GM19452 (cell line): ENCODE measurements at regions not wholly inside any gene's neighbourhood (a gene's known extent, or its start where the extent isn't known, plus 50 kb on each side); places are given as distances from the start of the nearest gene placed in this dataset.

ENCODE experiments used
- ATAC-seq: cut with Tn5 transposase; IDR thresholded peaks from one replicate; pipeline ENCODE4 v1.9.1; 2021; ENCODE audit not compliant: unreplicated experiment

- ATAC-seq: no peak
These were observed 277.0 kb downstream of the NPIPA8 start for GRCh38 chr16:18059577-18059976.

- ATAC-seq: no peak
These were observed 277.4 kb downstream of the NPIPA8 start for GRCh38 chr16:18059089-18059488.

DNA sequence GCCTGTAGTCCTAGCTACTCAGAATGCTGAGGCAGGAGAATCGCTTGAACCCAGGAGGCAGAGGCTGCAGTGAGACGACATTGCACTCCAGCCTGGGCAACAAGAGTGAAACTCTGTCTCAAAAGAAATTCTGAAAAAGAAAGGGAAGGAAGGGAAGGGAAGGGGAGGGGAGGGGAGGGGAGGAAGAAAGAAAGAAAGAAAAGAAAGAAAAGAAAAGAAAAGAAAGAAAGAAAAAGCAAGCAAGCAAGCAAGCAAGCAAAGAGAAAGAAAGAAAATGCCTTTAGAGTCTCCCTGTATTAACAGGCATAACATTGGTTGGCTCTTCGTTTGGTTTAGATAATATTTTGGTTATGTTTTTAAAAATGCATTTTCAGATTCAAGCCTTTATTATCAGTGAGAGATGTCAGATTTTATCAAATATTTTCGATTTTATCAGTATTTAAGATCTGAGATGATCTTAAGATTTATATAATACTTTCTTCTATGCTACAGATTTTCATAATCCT, 281.1 kb downstream of the NPIPA8 start:
- ATAC-seq: no peak

DNA sequence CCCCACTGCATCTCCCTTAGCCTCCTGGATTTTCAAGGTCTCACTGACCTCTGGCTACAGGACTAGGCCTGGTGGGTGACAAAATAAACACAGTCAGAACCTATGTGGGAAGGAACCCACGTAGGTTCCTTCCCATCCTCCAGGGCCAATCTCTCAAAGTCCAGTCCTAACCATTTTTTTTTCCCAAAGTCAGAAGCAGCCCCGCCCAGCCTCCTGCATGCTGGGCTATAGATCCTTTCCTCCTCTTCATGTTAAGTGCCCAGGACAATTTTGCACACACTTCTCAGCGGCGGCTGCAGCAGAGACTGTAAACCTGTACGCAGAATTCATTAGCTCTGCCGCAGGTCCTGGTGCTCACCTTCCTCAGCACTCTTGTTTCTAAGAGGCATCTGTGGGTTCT, 285.8 kb downstream of the NPIPA8 start:
- ATAC-seq: no peak

DNA sequence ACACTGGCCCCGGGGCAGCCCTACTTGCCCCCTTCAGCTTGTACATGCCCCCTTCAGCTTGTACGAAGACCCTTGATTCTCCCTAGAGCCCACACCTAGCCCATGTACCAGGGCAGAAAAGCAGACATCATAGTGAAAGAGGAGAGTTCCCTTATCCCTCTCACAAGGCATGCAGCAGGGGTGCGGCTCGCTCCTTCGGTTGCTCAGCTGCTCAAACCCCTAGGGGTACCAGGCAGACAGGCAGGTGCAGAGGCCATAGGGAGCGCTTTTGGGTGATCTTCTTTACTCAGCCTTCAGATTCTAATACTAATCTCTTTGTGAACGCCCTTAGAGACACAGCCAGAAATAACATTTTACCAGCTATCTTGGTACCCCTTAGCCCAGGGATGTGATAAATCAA, 286.3 kb downstream of the NPIPA8 start:
- ATAC-seq: no peak

DNA sequence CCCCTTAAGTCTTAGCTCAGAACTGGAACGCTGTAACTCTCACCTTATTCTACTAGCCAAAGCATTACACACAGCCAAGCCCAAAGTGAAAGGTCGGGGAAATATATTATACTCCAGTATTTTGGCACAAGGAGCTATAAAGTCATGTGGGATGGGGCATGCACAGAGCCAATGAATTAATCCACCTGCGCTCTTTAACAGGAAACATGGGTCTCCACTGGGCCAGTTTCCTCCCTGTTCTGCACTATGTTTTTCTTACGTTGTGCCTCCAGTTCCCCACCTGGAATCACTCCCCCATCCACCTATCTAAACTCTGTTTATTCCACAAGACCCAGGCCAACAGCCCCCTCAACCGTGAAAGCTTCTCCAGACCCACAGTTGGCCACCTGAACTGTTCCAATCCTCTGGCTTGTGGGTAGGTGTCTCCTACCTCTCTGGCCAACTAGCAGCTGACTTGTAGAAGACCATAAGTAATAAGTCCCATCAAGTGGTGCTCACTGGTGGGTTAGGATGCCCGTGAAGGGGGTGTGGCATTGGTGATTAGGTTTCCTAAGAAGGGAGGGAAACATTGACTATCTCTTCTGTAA, 286.9 kb downstream of the NPIPA8 start:
- ATAC-seq: no peak

- no peak for ATAC-seq
These were observed 287.5 kb downstream of the NPIPA8 start for GRCh38 chr16:18048853-18049546.

DNA sequence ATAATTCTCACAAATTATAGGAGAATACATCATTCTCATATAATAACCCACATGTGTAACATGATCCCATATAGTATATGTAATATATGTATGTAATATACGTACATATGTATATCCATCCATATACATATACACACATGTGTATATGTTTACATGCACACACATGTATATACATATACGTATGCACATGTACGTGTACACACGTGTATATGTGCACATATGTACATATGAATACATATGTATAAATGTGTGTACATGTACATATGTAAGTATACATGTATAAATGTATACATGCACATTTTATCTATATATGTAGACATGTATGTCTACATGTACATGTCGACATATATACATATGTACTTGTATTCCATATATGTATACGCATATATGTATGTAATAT, 288.8 kb downstream of the NPIPA8 start:
- ATAC-seq: no peak

DNA sequence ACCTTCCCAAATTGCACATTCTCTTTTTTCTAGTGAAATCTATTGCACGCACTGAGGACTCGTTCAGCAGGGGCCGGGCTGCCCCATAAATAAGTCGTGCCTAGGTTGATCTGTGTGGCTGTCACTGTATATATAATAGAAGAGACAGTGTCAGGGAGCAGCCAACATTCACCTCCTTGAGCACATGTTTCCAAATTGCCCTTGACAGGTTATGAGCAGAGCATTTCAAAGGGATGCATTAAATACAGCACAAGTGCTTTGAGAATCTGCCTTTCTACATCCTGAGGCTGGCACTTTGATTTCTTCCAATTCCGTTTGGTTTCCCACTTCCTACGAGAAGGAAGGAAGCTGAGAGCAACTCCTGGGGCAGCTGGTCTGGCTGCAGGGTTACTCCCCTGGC, 291.2 kb downstream of the NPIPA8 start:
- ATAC-seq: no peak

- ATAC-seq: no peak
These were observed 294.4 kb downstream of the NPIPA8 start for GRCh38 chr16:18041864-18042834.

DNA sequence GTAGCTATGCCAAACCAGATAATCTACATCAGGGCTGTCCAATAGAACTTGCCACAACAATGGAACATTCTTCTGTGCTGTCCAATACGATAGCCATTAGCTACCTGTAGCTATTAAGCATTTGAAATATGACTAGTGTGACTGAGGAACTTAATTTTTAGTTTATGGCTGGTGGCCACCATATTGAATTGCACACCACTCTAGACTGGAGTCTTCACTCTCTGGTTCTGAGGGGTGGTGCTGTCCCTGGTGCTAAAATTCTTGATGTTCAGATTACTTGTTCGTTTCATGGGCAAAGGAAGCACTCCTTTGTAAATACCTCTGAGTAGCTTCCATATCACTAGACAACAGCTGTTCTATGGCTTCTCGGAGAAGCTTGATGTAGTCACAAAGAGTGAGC, 296.6 kb downstream of the NPIPA8 start:
- no peak for ATAC-seq

DNA sequence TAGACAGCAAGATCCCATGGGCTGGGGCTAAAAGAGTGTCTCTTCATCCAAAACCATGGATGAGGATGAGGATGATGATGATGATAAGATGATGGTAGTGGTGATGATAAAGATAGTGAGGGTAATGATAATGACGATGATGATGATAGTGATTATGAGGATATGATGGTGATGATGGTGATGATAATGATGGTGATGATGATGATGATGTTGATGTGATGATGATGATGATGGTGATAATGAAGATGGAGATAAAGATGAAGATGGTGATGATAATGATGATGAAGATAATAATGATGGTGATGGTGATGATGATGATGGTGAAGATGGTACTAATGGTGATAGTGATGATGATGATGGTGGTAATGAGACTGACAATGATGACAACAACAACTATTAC, 299.5 kb downstream of the NPIPA8 start:
- no peak for ATAC-seq

DNA sequence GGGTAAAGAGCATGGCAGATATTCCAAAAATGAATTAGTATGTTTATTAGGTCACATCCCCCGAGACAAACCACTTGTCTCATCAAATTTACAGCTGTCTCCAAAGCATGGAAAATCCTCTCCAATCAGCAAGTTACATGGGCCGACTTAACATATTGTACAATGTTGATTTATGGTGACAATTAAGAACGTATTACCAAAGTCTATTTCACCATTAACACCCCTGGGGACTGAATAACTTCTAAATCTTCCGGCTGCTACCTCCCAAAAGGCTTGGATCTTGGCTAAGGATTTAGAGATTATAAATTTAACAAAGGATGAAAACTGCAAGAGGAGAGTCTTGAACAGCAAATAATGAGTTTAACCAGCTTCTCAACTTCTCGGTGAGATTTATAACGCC, 311.9 kb downstream of the NPIPA8 start:
- ATAC-seq: no peak

DNA sequence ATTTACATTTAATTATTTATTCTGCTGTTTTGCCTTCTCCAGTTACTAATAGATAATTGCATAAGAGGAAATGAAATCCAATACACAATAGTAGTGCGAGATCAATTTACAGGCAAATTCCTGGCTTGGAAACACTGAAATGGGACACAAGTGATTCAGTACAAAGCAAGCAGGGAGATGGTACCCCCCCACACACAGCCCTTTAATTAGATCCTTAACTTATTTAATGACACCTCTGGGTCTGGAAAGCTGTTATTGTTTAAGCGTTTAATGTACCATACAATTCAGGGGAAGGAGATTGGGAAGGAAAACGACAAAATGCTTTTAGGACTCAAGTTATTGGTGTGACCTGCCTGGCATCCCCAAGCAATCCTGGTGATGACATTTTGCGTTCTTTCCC, 318.2 kb downstream of the NPIPA8 start:
- ATAC-seq: no peak

DNA sequence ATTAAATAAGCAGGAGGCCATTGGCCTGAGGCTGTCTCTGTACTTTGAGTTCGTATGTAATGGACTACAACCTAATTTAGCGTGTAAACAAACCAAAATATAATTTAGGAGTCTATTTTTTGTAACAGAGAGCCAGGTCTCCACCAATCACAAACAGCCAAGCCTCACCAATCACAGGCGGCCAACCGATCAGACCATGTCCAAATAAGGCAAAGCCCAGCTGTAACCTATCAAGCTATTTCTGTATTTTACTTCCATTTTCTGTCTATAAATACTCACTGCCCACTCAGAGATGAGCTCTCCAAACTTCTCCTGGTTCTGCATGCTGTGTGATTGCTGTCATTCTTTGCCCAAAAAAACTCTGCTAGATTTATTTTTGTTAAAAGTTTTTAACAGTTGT, 322.7 kb downstream of the NPIPA8 start:
- ATAC-seq: no peak

- no peak for ATAC-seq
These were observed 328.2 kb downstream of the NPIPA8 start for GRCh38 chr16:18008356-18008755.

- ATAC-seq: no peak
These were observed 333.5 kb downstream of the NPIPA8 start for GRCh38 chr16:18003033-18003432.

GRCh38 chr16:17998996-17999395, 337.5 kb downstream of the NPIPA8 start:
- no peak for ATAC-seq

GRCh38 chr16:17998550-17998949, 338.0 kb downstream of the NPIPA8 start:
- ATAC-seq: no peak

- ATAC-seq: no peak
These were observed 342.5 kb downstream of the NPIPA8 start for GRCh38 chr16:17994027-17994426.

GRCh38 chr16:17992416-17992815, 344.1 kb downstream of the NPIPA8 start:
- no peak for ATAC-seq

- no peak for ATAC-seq
These were observed 347.3 kb downstream of the NPIPA8 start for GRCh38 chr16:17989255-17989654.
